T-cell (primary cell): ENCODE measurements at regions not wholly inside any gene's neighbourhood (a gene's known extent, or its start where the extent isn't known, plus 50 kb on each side); places are given as distances from the start of the nearest gene placed in this dataset.

ENCODE experiments used
- ATAC-seq, 4 experiments: fragments of 200-7000 bp in 3 of 4; fragments of 150-1000 bp in 1 of 4; cut with Tn5 transposase; replicated peaks in 1 of 4; 1 replicate in 3 of 4; 2 replicates in 1 of 4; pipeline ENCODE4 v1.10.0; 2021; ENCODE audit warnings: moderate library complexity in 3 of 4, mild to moderate bottlenecking in 2 of 4, moderate number of reproducible peaks in 1 of 4
- CTCF ChIA-PET, 2 donors: fragments of 300-600 bp; sonication (Branson Sonifier 250); formaldehyde crosslinking; loops; one replicate each; lab custom pipeline; 2022; ENCODE audit warnings: antibody characterized with exemption in 2 of 2; lab: Charles Lee
- POLR2A ChIA-PET, 2 donors: fragments of 300-600 bp; sonication (Branson Sonifier 250); formaldehyde crosslinking; loops; one replicate each; lab custom pipeline; 2022; ENCODE audit warnings: antibody characterized with exemption in 2 of 2; lab: Charles Lee
- DNase-seq, 35 experiments: peaks; one replicate each; pipeline versions ENCODE4 v3.0.0 to v3.0.0-alpha.2; 2013 to 2023
- H3K27ac ChIP-seq: one replicate; pipeline ENCODE4 v1.5.1; 2013; ENCODE audit warnings: low read length
- H3K27me3 ChIP-seq, 2 experiments: replicated peaks in 1 of 2; 1 replicate in 1 of 2; 2 replicates in 1 of 2; pipeline versions ENCODE4 v1.6.1 to v1.7.0; 2013; ENCODE audit warnings: low read length in 1 of 2, mixed read lengths in 1 of 2; ENCODE audit not compliant: control insufficient read depth in 2 of 2, insufficient read depth in 2 of 2; ENCODE audit errors: extremely low read depth in 1 of 2
- H3K36me3 ChIP-seq, 2 donors: 1 replicate in 1 of 2; 2 replicates in 1 of 2; pipeline versions ENCODE4 v1.6.1 to v1.7.0; 2013; ENCODE audit warnings: low read length in 1 of 2; ENCODE audit not compliant: control insufficient read depth in 2 of 2, insufficient read depth in 1 of 2; ENCODE audit errors: extremely low read depth in 1 of 2
- H3K4me1 ChIP-seq, 2 experiments: 1 replicate in 1 of 2; 2 replicates in 1 of 2; pipeline versions ENCODE4 v1.6.1 to v1.7.0; 2013; ENCODE audit warnings: low read length in 2 of 2, mixed read lengths in 1 of 2; ENCODE audit not compliant: insufficient read depth in 2 of 2, control insufficient read depth in 1 of 2; ENCODE audit errors: extremely low read depth in 1 of 2
- H3K4me3 ChIP-seq, 2 donors: 1 replicate in 1 of 2; 2 replicates in 1 of 2; pipeline versions ENCODE4 v1.5.1 to v1.7.0; 2013; ENCODE audit warnings: mild to moderate bottlenecking in 2 of 2, low read length in 1 of 2, moderate library complexity in 1 of 2; ENCODE audit not compliant: control insufficient read depth in 1 of 2; ENCODE audit errors: extremely low read depth in 1 of 2
- H3K9me3 ChIP-seq: 2 replicates; pipeline ENCODE4 v1.7.0; 2013
- H3K27ac Mint-ChIP-seq, 2 donors: one replicate each; pipeline ENCODE4 v1.8.0; 2020 to 2021; ENCODE audit warnings: mild to moderate bottlenecking in 2 of 2, mixed read lengths in 2 of 2
- H3K27me3 Mint-ChIP-seq, 2 donors: one replicate each; pipeline ENCODE4 v1.8.0; 2021 to 2022; ENCODE audit warnings: mixed read lengths in 2 of 2
- H3K36me3 Mint-ChIP-seq: one replicate; pipeline ENCODE4 v1.8.0; 2021; ENCODE audit warnings: mixed read lengths
- H3K4me1 Mint-ChIP-seq, 3 donors: one replicate each; pipeline ENCODE4 v1.8.0; 2020 to 2022; ENCODE audit warnings: mixed read lengths in 3 of 3, mild to moderate bottlenecking in 1 of 3
- H3K4me3 Mint-ChIP-seq, 3 donors: one replicate each; pipeline ENCODE4 v1.8.0; 2020 to 2022; ENCODE audit warnings: mild to moderate bottlenecking in 3 of 3, mixed read lengths in 3 of 3, moderate library complexity in 3 of 3
- H3K9me3 Mint-ChIP-seq, 3 donors: one replicate each; pipeline ENCODE4 v1.8.0; 2020 to 2022; ENCODE audit warnings: mixed read lengths in 3 of 3
- WGBS: methylation state at CpG from one replicate; pipeline ENCODE4 v1.1.5; 2013; ENCODE audit warnings: missing lambda C conversion rate; ENCODE audit not compliant: insufficient coverage; 5-methylcytosine and 5-hydroxymethylcytosine counted together

- H3K4me1 Mint-ChIP-seq: no peaks in the 10 kb centered on the region
- WGBS: no CpG with 5 or more reads among the region's 1 CpG
- Histone ChIP-seq H3K9me3 (no peaks in the 10 kb centered on the region), H3K4me3 (no peak overlapping the region), H3K36me3 (no peaks in the 10 kb centered on the region), H3K27me3 (no peaks in the 10 kb centered on the region), H3K4me1 (no peaks in the 10 kb centered on the region), H3K27ac (no peak overlapping the region)
- no peaks in the 10 kb centered on the region for H3K9me3 Mint-ChIP-seq
- no peak overlapping the region for H3K27ac Mint-ChIP-seq
- DNase-seq: no peak
- ChIA-PET POLR2A (no interaction called here), CTCF (no interaction called here)
- no peak overlapping the region for H3K4me3 Mint-ChIP-seq
- H3K36me3 Mint-ChIP-seq: no peaks in the 10 kb centered on the region
- ATAC-seq: no peak
- peaks cover 0 to 4% of the 10 kb centered on the region in 2 donors for H3K27me3 Mint-ChIP-seq
Measured at GRCh38 chr4:141802333-141802732, 165.9 kb downstream of the IL15 start.

GRCh38 chr4:141804836-141805235 is 168.5 kb downstream of the IL15 start:
- H3K9me3 Mint-ChIP-seq: no peaks in the 10 kb centered on the region
- no peaks in the 10 kb centered on the region for H3K9me3 ChIP-seq
- no peaks in the 10 kb centered on the region for H3K36me3 Mint-ChIP-seq
- ATAC-seq (no peak), DNase-seq (no peak)
- peaks cover 0 to 3% of the 10 kb centered on the region in 2 donors for H3K27me3 Mint-ChIP-seq
- H3K27me3 ChIP-seq: no peaks in the 10 kb centered on the region
- no peak overlapping the region for H3K4me3 ChIP-seq
- POLR2A ChIA-PET: no interaction called here
- no peak overlapping the region for H3K27ac Mint-ChIP-seq
- H3K4me1 Mint-ChIP-seq: no peaks in the 10 kb centered on the region
- H3K4me3 Mint-ChIP-seq: no peak overlapping the region
- H3K27ac ChIP-seq: no peak overlapping the region
- no peaks in the 10 kb centered on the region for H3K4me1 ChIP-seq
- CTCF ChIA-PET: no interaction called here
- no CpG with 5 or more reads among the region's 1 CpG for WGBS
- H3K36me3 ChIP-seq: no peaks in the 10 kb centered on the region

DNA sequence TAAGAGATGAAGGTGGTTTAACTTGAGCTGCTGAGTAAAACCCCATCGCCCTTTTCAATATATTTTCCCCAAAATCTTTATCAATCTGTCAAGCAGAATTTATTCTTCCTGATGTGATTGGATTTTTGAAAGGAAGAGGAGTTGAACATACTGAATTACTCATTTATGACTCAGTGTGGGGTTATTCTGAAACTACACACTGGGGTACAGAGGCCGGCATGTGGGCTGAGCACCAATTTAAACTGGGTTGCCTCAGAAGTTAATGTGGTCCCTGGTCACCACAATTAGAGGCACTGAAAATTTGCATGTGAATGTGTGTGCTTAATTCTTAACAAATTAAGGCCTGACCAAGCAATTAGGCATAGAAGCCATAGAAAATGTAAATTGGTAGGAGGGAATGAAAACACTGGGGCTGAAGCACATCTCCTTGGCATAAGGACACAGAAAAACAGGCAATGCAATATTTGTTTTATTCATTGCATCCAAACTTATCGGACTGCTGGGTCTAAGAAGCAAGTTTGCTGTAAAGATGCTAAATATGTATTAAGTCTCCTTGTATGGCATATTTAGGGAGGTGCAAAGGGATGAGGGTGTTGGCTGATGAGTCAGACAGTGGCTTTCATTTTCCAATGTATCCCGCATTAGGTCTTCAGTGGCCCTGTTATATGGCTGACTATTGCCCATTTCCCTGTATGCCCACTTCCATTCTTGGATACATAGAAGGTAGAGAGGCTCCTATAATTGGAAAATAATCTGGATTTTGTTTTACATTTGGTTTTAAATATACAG is 170.9 kb downstream of the IL15 start:
- Histone ChIP-seq H3K4me3 (no peak overlapping the region), H3K27me3 (no peaks in the 10 kb centered on the region), H3K27ac (no peak overlapping the region), H3K9me3 (no peaks in the 10 kb centered on the region), H3K4me1 (no peaks in the 10 kb centered on the region), H3K36me3 (no peaks in the 10 kb centered on the region)
- POLR2A ChIA-PET: no interaction called here
- Mint-ChIP-seq H3K4me3 (no peak overlapping the region), H3K27ac (no peak overlapping the region), H3K4me1 (no peaks in the 10 kb centered on the region), H3K9me3 (no peaks in the 10 kb centered on the region), H3K36me3 (no peaks in the 10 kb centered on the region), H3K27me3 (peaks cover 0 to 3% of the 10 kb centered on the region in 2 donors)
- WGBS: 50% methylated on average over 2 of the region's 4 CpGs
- no peak for ATAC-seq
- no peak for DNase-seq
- CTCF ChIA-PET: no interaction called here

DNA sequence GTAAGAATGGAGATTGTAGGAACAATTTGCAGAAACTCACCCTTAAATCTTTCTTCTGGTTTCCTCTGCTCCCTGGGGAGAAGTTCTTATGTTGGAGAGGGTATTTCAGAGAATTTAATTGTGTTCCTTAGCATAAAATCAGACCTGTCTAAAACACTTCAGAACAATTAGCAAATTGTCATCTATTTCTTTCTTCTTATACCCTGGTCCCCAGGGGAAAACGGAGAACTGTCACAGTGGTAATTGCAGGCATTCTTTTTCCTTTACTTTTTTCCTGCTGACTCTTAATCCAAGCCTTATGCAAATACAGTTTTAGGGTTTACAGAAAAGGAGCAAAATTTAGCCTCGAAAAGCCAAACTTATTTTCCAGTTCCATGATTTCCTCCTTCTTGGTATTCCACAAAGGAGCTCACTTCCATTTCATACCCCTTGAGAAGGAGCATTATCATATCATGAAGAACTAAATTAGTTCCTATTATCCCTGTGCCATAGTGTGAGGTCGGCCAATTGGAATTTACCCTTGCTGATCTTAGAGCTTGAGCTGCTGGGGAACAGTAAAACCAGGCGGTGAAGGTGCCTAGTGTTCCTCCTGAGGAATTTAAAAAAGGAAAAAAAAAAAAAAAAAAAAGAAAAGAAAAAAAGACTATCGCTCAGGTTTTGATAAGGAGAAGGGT is 173.8 kb downstream of the IL15 start:
- 78% methylated on average over 4 of the region's 5 CpGs for WGBS
- POLR2A ChIA-PET: no interaction called here

DNA sequence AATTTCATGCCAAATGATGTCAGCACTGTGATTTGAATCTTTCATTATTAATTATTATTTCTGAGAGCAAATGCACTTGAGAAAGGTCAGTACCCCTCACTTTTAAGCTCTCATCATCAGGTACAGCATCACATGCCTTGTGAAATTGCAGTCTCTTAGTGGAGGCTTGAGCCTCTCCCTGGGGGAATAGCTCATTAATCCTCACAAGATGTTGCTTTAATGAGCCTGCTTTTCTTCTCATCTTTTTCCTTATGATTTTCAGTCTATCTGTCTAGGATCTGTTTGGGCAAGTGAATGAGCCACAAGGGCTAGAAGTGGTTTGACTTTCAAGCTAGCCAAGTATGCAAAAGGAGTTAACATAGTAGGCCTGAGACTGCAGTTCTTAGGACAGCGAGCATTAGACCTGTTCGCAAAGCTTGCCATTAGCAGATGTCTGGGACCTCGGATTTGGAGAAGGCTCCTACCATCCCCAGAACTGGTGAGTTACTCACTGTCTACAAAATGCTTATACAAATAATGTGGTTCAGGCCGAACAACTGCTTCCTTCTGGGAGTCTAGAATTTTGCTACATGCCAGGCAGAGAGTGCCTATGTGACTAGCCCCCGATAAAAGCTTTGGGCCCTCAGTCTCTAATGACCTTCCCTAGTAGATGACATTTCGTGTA is 174.5 kb downstream of the IL15 start:
- Mint-ChIP-seq H3K27me3 (no peaks in the 10 kb centered on the region), H3K4me3 (no peak overlapping the region), H3K27ac (no peak overlapping the region), H3K9me3 (no peaks in the 10 kb centered on the region), H3K4me1 (no peaks in the 10 kb centered on the region), H3K36me3 (no peaks in the 10 kb centered on the region)
- no peak overlapping the region for H3K4me3 ChIP-seq
- no peak for DNase-seq
- WGBS: 79% methylated on average over 5 of the region's 6 CpGs
- H3K27ac ChIP-seq: no peak overlapping the region
- H3K4me1 ChIP-seq: no peaks in the 10 kb centered on the region
- H3K27me3 ChIP-seq: peaks cover 0 to 6% of the 10 kb centered on the region in 2 experiments
- ChIA-PET CTCF (interaction anchor here in 1 of 2 donors (0.6 kb wide), 1 partner anchor 1224 kb away, joined by 4 read pairs; no protein-coding TSS in a partner anchor), POLR2A (no interaction called here)
- ATAC-seq: no peak
- H3K9me3 ChIP-seq: no peaks in the 10 kb centered on the region
- no peaks in the 10 kb centered on the region for H3K36me3 ChIP-seq

More for the DNA sequence above, 173.8 kb downstream of the IL15 start:
- Mint-ChIP-seq H3K27me3 (no peaks in the 10 kb centered on the region), H3K9me3 (no peaks in the 10 kb centered on the region), H3K4me3 (no peak overlapping the region), H3K27ac (no peak overlapping the region), H3K36me3 (no peaks in the 10 kb centered on the region), H3K4me1 (no peaks in the 10 kb centered on the region)
- Histone ChIP-seq H3K9me3 (no peaks in the 10 kb centered on the region), H3K27ac (no peak overlapping the region), H3K27me3 (no peaks in the 10 kb centered on the region), H3K4me3 (no peak overlapping the region), H3K36me3 (no peaks in the 10 kb centered on the region), H3K4me1 (no peaks in the 10 kb centered on the region)
- ATAC-seq: no peak
- no peak for DNase-seq
- CTCF ChIA-PET: interaction anchor here in 1 of 2 donors (0.6 kb wide), 1 partner anchor 1224 kb away, joined by 4 read pairs; no protein-coding TSS in a partner anchor

DNA sequence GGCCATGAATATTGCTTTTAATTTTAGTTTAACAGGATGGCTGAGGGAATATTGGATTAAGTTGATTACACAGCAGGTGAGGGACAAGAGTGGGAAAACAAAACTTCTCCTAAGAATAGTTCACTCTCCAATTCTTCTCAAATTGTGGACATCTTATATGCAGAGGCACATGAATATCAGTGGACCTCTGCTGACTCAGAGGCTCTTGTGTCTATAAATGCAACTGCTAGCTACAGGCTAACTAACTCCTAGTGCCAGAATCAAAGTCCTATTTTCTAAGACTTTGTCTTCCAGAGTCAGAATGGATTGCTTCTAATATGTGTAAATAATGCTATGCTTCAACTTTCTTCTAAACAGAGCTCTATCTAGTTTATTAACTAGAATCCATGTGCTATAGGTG is 175.8 kb downstream of the IL15 start:
- POLR2A ChIA-PET: interaction anchor here in 1 of 2 donors (0.5 kb wide), 1 partner anchor 352 kb away, joined by 5 read pairs; no protein-coding TSS in a partner anchor
- ATAC-seq: no peak

More for the DNA sequence above, 175.8 kb downstream of the IL15 start:
- H3K36me3 Mint-ChIP-seq: no peaks in the 10 kb centered on the region
- no peak overlapping the region for H3K4me3 Mint-ChIP-seq
- H3K27me3 ChIP-seq: peaks cover 0 to 8% of the 10 kb centered on the region in 2 experiments
- CTCF ChIA-PET: no interaction called here
- H3K27ac Mint-ChIP-seq: no peak overlapping the region
- no peaks in the 10 kb centered on the region for H3K4me1 ChIP-seq
- peaks cover 0 to 2% (median 0%) of the 10 kb centered on the region in 3 donors for H3K9me3 Mint-ChIP-seq
- no peaks in the 10 kb centered on the region for H3K4me1 Mint-ChIP-seq
- H3K9me3 ChIP-seq: no peaks in the 10 kb centered on the region
- peaks cover 0 to 11% of the 10 kb centered on the region in 2 donors for H3K27me3 Mint-ChIP-seq
- no peak for DNase-seq
- no peak overlapping the region for H3K27ac ChIP-seq
- no peaks in the 10 kb centered on the region for H3K36me3 ChIP-seq
- no peak overlapping the region for H3K4me3 ChIP-seq
